C4-2B (cell line): ENCODE measurements at regions not wholly inside any gene's neighbourhood (a gene's known extent, or its start where the extent isn't known, plus 50 kb on each side); places are given as distances from the start of the nearest gene placed in this dataset.

ENCODE experiments used
- ZFX ChIP-seq: fragments of 450-650 bp; IDR thresholded peaks from 2 replicates; pipeline ENCODE4 v1.6.1; 2017
- TF ChIP-seq, protein P1 (sequence below): fragments of 450-650 bp; conservative IDR thresholded peaks from 2 replicates; pipeline ENCODE4 v1.5.1; 2017; ENCODE audit warnings: mild to moderate bottlenecking

DNA sequence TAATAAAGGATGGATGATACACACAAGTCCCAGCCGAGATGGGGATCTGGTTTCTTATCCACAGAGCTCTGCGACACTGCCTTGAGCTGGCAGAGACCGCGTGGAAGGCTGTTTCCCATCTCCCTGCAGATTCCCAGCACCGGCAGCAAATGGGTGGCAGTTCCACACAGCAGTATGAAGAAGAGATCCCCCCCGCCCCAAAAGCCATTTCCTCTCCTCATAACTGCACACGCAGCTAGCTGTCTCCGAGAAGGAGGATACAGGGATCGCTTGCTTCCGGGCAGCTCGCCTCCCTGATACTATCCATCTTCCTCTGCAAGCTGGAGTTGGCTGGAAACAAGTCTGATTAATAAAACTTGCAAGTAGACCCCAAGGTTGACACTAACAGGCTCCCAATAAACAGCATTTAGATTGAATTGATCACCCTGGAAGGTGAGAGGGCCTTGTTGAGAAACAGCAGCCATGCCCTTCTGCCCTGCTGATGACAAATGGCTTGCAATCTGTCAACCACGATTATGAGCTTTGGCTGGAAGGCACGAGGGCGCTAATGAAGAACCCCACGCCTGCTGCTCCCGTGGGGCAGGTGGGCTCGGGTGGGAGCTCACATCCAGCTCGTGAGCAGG is 642.3 kb downstream of the AJAP1 start:
- TF ChIP-seq, protein P1, sequence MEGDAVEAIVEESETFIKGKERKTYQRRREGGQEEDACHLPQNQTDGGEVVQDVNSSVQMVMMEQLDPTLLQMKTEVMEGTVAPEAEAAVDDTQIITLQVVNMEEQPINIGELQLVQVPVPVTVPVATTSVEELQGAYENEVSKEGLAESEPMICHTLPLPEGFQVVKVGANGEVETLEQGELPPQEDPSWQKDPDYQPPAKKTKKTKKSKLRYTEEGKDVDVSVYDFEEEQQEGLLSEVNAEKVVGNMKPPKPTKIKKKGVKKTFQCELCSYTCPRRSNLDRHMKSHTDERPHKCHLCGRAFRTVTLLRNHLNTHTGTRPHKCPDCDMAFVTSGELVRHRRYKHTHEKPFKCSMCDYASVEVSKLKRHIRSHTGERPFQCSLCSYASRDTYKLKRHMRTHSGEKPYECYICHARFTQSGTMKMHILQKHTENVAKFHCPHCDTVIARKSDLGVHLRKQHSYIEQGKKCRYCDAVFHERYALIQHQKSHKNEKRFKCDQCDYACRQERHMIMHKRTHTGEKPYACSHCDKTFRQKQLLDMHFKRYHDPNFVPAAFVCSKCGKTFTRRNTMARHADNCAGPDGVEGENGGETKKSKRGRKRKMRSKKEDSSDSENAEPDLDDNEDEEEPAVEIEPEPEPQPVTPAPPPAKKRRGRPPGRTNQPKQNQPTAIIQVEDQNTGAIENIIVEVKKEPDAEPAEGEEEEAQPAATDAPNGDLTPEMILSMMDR = no peak
- no peak for TF ChIP-seq ZFX
